GM21717 (cell line): ENCODE measurements at regions not wholly inside any gene's neighbourhood (a gene's known extent, or its start where the extent isn't known, plus 50 kb on each side); places are given as distances from the start of the nearest gene placed in this dataset.
"Not testable (repeated sequence)": the region's sequence is repeated elsewhere in the genome, so short reads cannot be mapped to it uniquely, and the experiment has no call there.

ENCODE experiments used
- ATAC-seq: cut with Tn5 transposase; IDR thresholded peaks from one replicate; pipeline ENCODE4 v1.9.1; 2021; ENCODE audit warnings: mild to moderate bottlenecking, moderate library complexity; ENCODE audit not compliant: unreplicated experiment

- ATAC-seq = not testable (repeated sequence)
Observed at GRCh38 chr4:49321511-49322300, 335.6 kb downstream of the CWH43 start.

- not testable (repeated sequence) for ATAC-seq
Observed at GRCh38 chr4:49322610-49323572, 336.8 kb downstream of the CWH43 start.

GRCh38 chr4:49323573-49323940 is 337.5 kb downstream of the CWH43 start:
- not testable (repeated sequence) for ATAC-seq
